H9 (cell line): ENCODE measurements at regions not wholly inside any gene's neighbourhood (a gene's known extent, or its start where the extent isn't known, plus 50 kb on each side); places are given as distances from the start of the nearest gene placed in this dataset.

ENCODE experiments used
- DNase-seq: peaks from one replicate; pipeline ENCODE4 v3.0.0-alpha.2; 2017
- H2AFZ ChIP-seq: one replicate; pipeline ENCODE4 v1.6.1; 2013; ENCODE audit warnings: mild to moderate bottlenecking, low read length, control low read depth, moderate library complexity
- H2AK5ac ChIP-seq: 2 replicates; pipeline ENCODE4 v1.6.1; 2013; ENCODE audit warnings: low read length, control low read depth, mixed read lengths; ENCODE audit not compliant: insufficient read length
- H2BK120ac ChIP-seq: one replicate; pipeline ENCODE4 v1.6.1; 2013; ENCODE audit warnings: low read depth, mild to moderate bottlenecking, low read length, control low read depth, inconsistent platforms; ENCODE audit not compliant: poor library complexity, severe bottlenecking
- H2BK12ac ChIP-seq: 2 replicates; pipeline ENCODE4 v1.6.1; 2013; ENCODE audit warnings: low read length, control low read depth, mixed read lengths, low read depth; ENCODE audit not compliant: insufficient read length
- H2BK15ac ChIP-seq: 2 replicates; pipeline ENCODE4 v1.6.1; 2013; ENCODE audit warnings: low read depth, low read length, control low read depth
- H2BK20ac ChIP-seq: one replicate; pipeline ENCODE4 v1.6.1; 2013; ENCODE audit warnings: low read depth, mild to moderate bottlenecking, low read length, control low read depth, inconsistent platforms; ENCODE audit not compliant: poor library complexity, severe bottlenecking
- H2BK5ac ChIP-seq: 2 replicates; pipeline ENCODE4 v1.6.1; 2013; ENCODE audit warnings: low read length, control low read depth, mixed read lengths; ENCODE audit not compliant: insufficient read length
- H3K14ac ChIP-seq: 2 replicates; pipeline ENCODE4 v1.6.1; 2013; ENCODE audit warnings: low read length, control low read depth; ENCODE audit not compliant: insufficient read depth
- H3K18ac ChIP-seq: 2 replicates; pipeline ENCODE4 v1.6.1; 2013; ENCODE audit warnings: low read depth, mild to moderate bottlenecking, mixed read lengths, low read length, control low read depth; ENCODE audit not compliant: insufficient read length
- H3K23ac ChIP-seq: 2 replicates; pipeline ENCODE4 v1.6.1; 2013; ENCODE audit warnings: low read length, control low read depth, mixed read lengths, low read depth; ENCODE audit not compliant: insufficient read length
- H3K23me2 ChIP-seq: 2 replicates; pipeline ENCODE4 v1.6.1; 2013; ENCODE audit warnings: low read depth, mild to moderate bottlenecking, mixed read lengths, low read length, control low read depth; ENCODE audit not compliant: insufficient read length, poor library complexity, severe bottlenecking
- H3K27ac ChIP-seq: 2 replicates; pipeline ENCODE4 v1.5.1; 2013; ENCODE audit warnings: low read length, control low read depth, mixed read lengths, low read depth; ENCODE audit not compliant: insufficient read length
- H3K27me3 ChIP-seq: 2 replicates; pipeline ENCODE4 v1.6.1; 2013; ENCODE audit warnings: low read length, control low read depth, inconsistent platforms; ENCODE audit not compliant: insufficient read depth
- H3K4ac ChIP-seq: 2 replicates; pipeline ENCODE4 v1.6.1; 2013; ENCODE audit warnings: low read depth, mild to moderate bottlenecking, control low read depth, inconsistent platforms, low read length, moderate library complexity
- H3K4me1 ChIP-seq: 2 replicates; pipeline ENCODE4 v1.6.1; 2013; ENCODE audit warnings: low read length, control low read depth, inconsistent platforms; ENCODE audit not compliant: insufficient read depth
- H3K4me2 ChIP-seq: 2 replicates; pipeline ENCODE4 v1.6.1; 2013; ENCODE audit warnings: low read length, control low read depth, mixed read lengths; ENCODE audit not compliant: insufficient read length, insufficient read depth
- H3K56ac ChIP-seq: 2 replicates; pipeline ENCODE4 v1.6.1; 2013; ENCODE audit warnings: low read depth, mild to moderate bottlenecking, mixed read lengths, low read length, control low read depth; ENCODE audit not compliant: insufficient read length
- H3K79me1 ChIP-seq: 2 replicates; pipeline ENCODE4 v1.6.1; 2013; ENCODE audit warnings: low read depth, mild to moderate bottlenecking, moderate library complexity, low read length, control low read depth, inconsistent platforms; ENCODE audit not compliant: insufficient read depth, poor library complexity, severe bottlenecking
- H3K79me2 ChIP-seq: 2 replicates; pipeline ENCODE4 v1.6.1; 2013; ENCODE audit warnings: low read length, control low read depth, inconsistent platforms; ENCODE audit not compliant: insufficient read depth
- H3K9ac ChIP-seq: 2 replicates; pipeline ENCODE4 v1.6.1; 2013; ENCODE audit warnings: low read length, control low read depth, mixed read lengths; ENCODE audit not compliant: insufficient read length; ENCODE audit errors: extremely low read depth
- H3K9me3 ChIP-seq: one replicate; pipeline ENCODE4 v1.6.1; 2013; ENCODE audit warnings: low read depth, low read length, inconsistent platforms; ENCODE audit not compliant: control insufficient read depth
- H3T11ph ChIP-seq: one replicate; pipeline ENCODE4 v1.6.1; 2013; ENCODE audit warnings: mild to moderate bottlenecking, low read length, control low read depth, inconsistent platforms
- H4K20me1 ChIP-seq: one replicate; pipeline ENCODE4 v1.6.1; 2013; ENCODE audit not compliant: control insufficient read depth, insufficient read length, insufficient read depth
- H4K5ac ChIP-seq: 2 replicates; pipeline ENCODE4 v1.6.1; 2013; ENCODE audit warnings: low read depth, mild to moderate bottlenecking, mixed read lengths, low read length, control low read depth; ENCODE audit not compliant: insufficient read length
- H4K8ac ChIP-seq: replicated peaks from 2 replicates; pipeline ENCODE4 v1.6.1; 2013; ENCODE audit warnings: low read length, control low read depth, mixed read lengths, low read depth; ENCODE audit not compliant: insufficient read length
- H4K91ac ChIP-seq: 2 replicates; pipeline ENCODE4 v1.6.1; 2013; ENCODE audit warnings: low read depth, mild to moderate bottlenecking, moderate library complexity, mixed read lengths, low read length, control low read depth; ENCODE audit not compliant: insufficient read length
- H3K27ac Mint-ChIP-seq, 3 experiments: 2 replicates in 2 of 3; 3 replicates in 1 of 3; pipeline ENCODE4 v1.8.0; 2020 to 2021; ENCODE audit warnings: mixed read lengths in 3 of 3, mild to moderate bottlenecking in 1 of 3, moderate library complexity in 1 of 3
- H3K27me3 Mint-ChIP-seq: 2 replicates; pipeline ENCODE4 v1.8.0; 2021; ENCODE audit warnings: low read depth, mild to moderate bottlenecking, moderate library complexity, mixed read lengths
- H3K36me3 Mint-ChIP-seq, 3 experiments: 2 replicates in 2 of 3; 3 replicates in 1 of 3; pipeline ENCODE4 v1.8.0; 2020 to 2021; ENCODE audit warnings: low read depth in 3 of 3, mixed read lengths in 3 of 3; ENCODE audit not compliant: insufficient read depth in 1 of 3
- H3K4me1 Mint-ChIP-seq, 2 experiments: 2 replicates each; pipeline ENCODE4 v1.8.0; 2020; ENCODE audit warnings: mixed read lengths in 2 of 2
- H3K4me3 Mint-ChIP-seq, 2 experiments: 2 replicates in 1 of 2; 3 replicates in 1 of 2; pipeline ENCODE4 v1.8.0; 2020 to 2021; ENCODE audit warnings: mild to moderate bottlenecking in 2 of 2, mixed read lengths in 2 of 2, moderate library complexity in 1 of 2
- H3K9me3 Mint-ChIP-seq, 2 experiments: 2 replicates in 1 of 2; 3 replicates in 1 of 2; pipeline ENCODE4 v1.8.0; 2020; ENCODE audit warnings: mild to moderate bottlenecking in 2 of 2, mixed read lengths in 2 of 2, moderate library complexity in 1 of 2
- CTCF ChIP-seq: fragments of 200-600 bp; sonication (generic); conservative IDR thresholded peaks from 3 replicates; pipeline ENCODE4 v1.8.0; 2021; ENCODE audit warnings: antibody characterized with exemption, mild to moderate bottlenecking
- WGBS: extraction: QIAGEN DNeasy Blood & Tissue Kit; methylation state at CpG from one replicate; pipeline ENCODE4 v1.1.7; 2013; ENCODE audit warnings: missing lambda C conversion rate, low lambda C conversion rate, mixed read lengths; ENCODE audit not compliant: insufficient read length; ENCODE audit errors: extremely low coverage; 5-methylcytosine and 5-hydroxymethylcytosine counted together

DNA sequence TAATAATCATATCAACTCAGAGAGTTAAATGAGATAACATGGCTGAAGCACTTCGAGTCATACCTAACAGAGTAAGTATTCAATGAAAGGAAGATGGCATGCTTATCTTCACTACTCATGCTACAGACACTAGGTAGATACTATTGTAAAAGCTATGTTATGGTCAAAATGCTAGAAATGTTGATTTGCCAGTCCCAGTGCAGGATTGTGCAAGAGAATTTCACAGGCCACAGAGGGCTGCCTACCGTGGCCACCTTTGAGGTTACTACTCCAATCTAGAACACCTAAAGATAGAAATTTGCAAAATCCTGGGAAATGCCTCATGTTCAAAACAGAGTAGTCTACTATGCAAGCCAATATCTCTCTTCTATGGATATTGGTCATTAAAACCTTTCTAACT, 75.3 kb upstream of the PLEKHG7 start:
- Histone ChIP-seq H3K27ac (no peak overlapping the region), H2BK5ac (no peak overlapping the region), H2AK5ac (no peak overlapping the region), H3K56ac (no peak overlapping the region), H3K18ac (no peak overlapping the region), H3K14ac (no peak overlapping the region), H3K4me1 (no peaks in the 10 kb centered on the region), H4K91ac (no peak overlapping the region), H3K23ac (no peak overlapping the region), H3K9me3 (no peaks in the 10 kb centered on the region), H3K4ac (no peak overlapping the region), H2AFZ (no peak overlapping the region), H2BK15ac (no peak overlapping the region), H4K20me1 (no peaks in the 10 kb centered on the region), H2BK120ac (no peak overlapping the region), H3K79me2 (no peaks in the 10 kb centered on the region), H3T11ph (no peak overlapping the region), H3K23me2 (no peaks in the 10 kb centered on the region), H4K5ac (no peak overlapping the region), H2BK12ac (no peak overlapping the region), H2BK20ac (no peak overlapping the region), H3K27me3 (no peaks in the 10 kb centered on the region), H3K79me1 (no peaks in the 10 kb centered on the region), H3K4me2 (no peak overlapping the region), H3K9ac (no peak overlapping the region), H4K8ac (no peak overlapping the region)
- Mint-ChIP-seq H3K9me3 (no peaks in the 10 kb centered on the region), H3K4me3 (no peak overlapping the region), H3K36me3 (no peaks in the 10 kb centered on the region), H3K27ac (no peak overlapping the region), H3K27me3 (no peaks in the 10 kb centered on the region), H3K4me1 (no peaks in the 10 kb centered on the region)
- DNase-seq: no peak
- WGBS: no CpG with 5 or more reads among the region's 2 CpGs
- TF ChIP-seq CTCF: no peak
